C4-2B (cell line): ENCODE measurements at regions not wholly inside any gene's neighbourhood (a gene's known extent, or its start where the extent isn't known, plus 50 kb on each side); places are given as distances from the start of the nearest gene placed in this dataset.

Experiments
- ZFX ChIP-seq: fragments of 450-650 bp; IDR thresholded peaks from 2 replicates; pipeline ENCODE4 v1.6.1; 2017
- TF ChIP-seq, protein P1 (sequence below): fragments of 450-650 bp; conservative IDR thresholded peaks from 2 replicates; pipeline ENCODE4 v1.5.1; 2017; ENCODE audit warnings: mild to moderate bottlenecking

DNA sequence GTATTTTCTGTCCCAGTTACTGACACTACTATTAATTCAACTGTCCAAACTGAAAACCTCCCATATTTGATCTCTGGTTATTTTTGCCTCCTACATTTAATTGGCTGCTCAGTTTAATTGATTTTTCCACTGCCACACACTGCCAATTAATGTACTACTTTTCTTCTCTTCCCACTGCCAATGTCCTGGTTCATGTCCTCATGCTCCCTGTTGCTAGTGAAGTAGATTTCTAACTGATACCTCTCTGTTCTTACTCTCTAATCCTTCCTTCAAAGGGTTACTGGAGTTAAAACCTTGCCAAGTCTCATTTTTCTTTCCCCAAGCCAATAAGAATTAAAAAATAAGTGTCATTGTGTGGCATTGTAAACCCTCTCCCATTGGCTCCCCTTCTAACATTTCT lies 440.6 kb upstream of the JAG1 start:
- TF ChIP-seq, protein P1, sequence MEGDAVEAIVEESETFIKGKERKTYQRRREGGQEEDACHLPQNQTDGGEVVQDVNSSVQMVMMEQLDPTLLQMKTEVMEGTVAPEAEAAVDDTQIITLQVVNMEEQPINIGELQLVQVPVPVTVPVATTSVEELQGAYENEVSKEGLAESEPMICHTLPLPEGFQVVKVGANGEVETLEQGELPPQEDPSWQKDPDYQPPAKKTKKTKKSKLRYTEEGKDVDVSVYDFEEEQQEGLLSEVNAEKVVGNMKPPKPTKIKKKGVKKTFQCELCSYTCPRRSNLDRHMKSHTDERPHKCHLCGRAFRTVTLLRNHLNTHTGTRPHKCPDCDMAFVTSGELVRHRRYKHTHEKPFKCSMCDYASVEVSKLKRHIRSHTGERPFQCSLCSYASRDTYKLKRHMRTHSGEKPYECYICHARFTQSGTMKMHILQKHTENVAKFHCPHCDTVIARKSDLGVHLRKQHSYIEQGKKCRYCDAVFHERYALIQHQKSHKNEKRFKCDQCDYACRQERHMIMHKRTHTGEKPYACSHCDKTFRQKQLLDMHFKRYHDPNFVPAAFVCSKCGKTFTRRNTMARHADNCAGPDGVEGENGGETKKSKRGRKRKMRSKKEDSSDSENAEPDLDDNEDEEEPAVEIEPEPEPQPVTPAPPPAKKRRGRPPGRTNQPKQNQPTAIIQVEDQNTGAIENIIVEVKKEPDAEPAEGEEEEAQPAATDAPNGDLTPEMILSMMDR, result no peak
- no peak for TF ChIP-seq ZFX
